Liver (tissue), 2 donors: ENCODE measurements at regions not wholly inside any gene's neighbourhood (a gene's known extent, or its start where the extent isn't known, plus 50 kb on each side); places are given as distances from the start of the nearest gene placed in this dataset.

Source experiments
- JUND ChIP-seq, 2 donors: IDR thresholded peaks; 2 replicates each; pipeline ENCODE4 v1.6.1; 2016; ENCODE audit warnings: antibody characterized with exemption in 2 of 2
- RXRA ChIP-seq, 2 donors: IDR thresholded peaks; 2 replicates each; pipeline ENCODE4 v1.6.1; 2017 to 2018; ENCODE audit warnings: antibody characterized with exemption in 2 of 2, mild to moderate bottlenecking in 1 of 2
- YY1 ChIP-seq: IDR thresholded peaks from 2 replicates; pipeline ENCODE4 v1.6.1; 2016; ENCODE audit warnings: antibody characterized with exemption, mild to moderate bottlenecking
- donor health status: healthy.

DNA sequence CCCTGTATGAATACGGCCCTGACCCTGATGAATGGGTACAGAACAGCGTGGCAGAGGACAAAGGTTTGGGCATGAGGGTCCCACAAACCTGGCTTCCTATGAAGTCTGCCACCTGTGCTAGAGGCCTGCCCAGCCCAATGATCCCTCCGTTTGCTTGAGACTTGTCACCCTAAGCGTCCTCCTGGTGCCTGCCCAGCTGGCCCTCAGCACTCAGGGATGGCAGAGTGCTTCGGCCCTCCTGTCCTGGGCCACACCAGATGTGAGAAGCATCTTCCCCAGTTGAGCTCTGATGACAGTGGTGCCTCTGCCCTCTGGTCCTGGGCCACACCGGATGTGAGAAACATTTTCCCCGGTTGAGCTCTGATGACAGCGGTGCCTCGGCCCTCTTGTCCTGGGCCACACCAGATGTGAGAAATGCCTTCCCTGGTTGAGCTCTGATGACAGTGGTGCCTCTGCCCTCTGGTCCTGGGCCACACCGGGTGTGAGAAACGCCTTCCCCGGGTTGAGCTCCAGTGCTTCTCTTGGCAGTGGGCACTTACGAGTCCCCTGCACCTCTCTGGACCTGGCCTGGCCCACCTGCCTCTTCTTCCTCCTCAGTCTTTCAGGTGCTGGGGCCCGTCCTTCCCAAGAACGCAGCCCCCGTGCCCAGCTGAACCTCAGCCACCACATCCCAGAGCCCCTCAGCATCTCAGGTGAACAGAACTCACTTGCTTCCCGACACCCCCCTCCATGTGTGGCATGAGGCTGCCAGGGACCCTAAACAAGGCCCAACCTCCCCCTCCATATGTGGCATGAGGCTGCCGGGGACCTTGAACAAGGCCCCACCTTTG, 253.1 kb upstream of the IRX1 start:
- TF ChIP-seq RXRA (IDR thresholded peaks at IDR 0.05), result no peak
- no peak for TF ChIP-seq JUND (IDR thresholded peaks at IDR 0.05)
- no peak for TF ChIP-seq YY1
